ENCODE measurements at regions not wholly inside any gene's neighbourhood (a gene's known extent, or its start where the extent isn't known, plus 50 kb on each side); places are given as distances from the start of the nearest gene placed in this dataset.

- Mint-ChIP-seq H3K4me1 (no peaks in the 10 kb centered on the region), H3K27me3 (ENCODE audit: low read depth) (no peaks in the 10 kb centered on the region), H3K4me3 (no peak overlapping the region), H3K27ac (no peak overlapping the region), H3K36me3 (no peaks in the 10 kb centered on the region), H3K9me3 (peaks cover 33% of the 10 kb centered on the region)
- no peak for TF ChIP-seq CTCF (IDR thresholded peaks at IDR 0.05; ENCODE audit: unreplicated experiment)
- DNase-seq (ENCODE audit: low spot score in 2 of 2, unreplicated experiment in 2 of 2), result no peak
These were observed 1279.0 kb upstream of the GOT2 start for GRCh38 chr16:60013076-60013475.

- no peaks in the 10 kb centered on the region for H3K4me1 Mint-ChIP-seq
- no peak overlapping the region for H3K4me3 Mint-ChIP-seq
- H3K27me3 Mint-ChIP-seq (ENCODE audit: low read depth), result no peaks in the 10 kb centered on the region
- no peaks in the 10 kb centered on the region for H3K36me3 Mint-ChIP-seq
- TF ChIP-seq CTCF (IDR thresholded peaks at IDR 0.05; ENCODE audit: unreplicated experiment), result no peak
- DNase-seq (ENCODE audit: low spot score in 2 of 2, unreplicated experiment in 2 of 2), result no peak
- H3K9me3 Mint-ChIP-seq, result peaks cover 14% of the 10 kb centered on the region
- no peak overlapping the region for H3K27ac Mint-ChIP-seq
These were observed 1267.4 kb upstream of the GOT2 start for GRCh38 chr16:60001523-60001922.

GRCh38 chr16:59997706-59998105, 1263.6 kb upstream of the GOT2 start:
- no peak for TF ChIP-seq CTCF (IDR thresholded peaks at IDR 0.05; ENCODE audit: unreplicated experiment)
- H3K27me3 Mint-ChIP-seq (ENCODE audit: low read depth), result no peaks in the 10 kb centered on the region
- H3K36me3 Mint-ChIP-seq, result no peaks in the 10 kb centered on the region
- no peaks in the 10 kb centered on the region for H3K4me1 Mint-ChIP-seq
- no peak overlapping the region for H3K27ac Mint-ChIP-seq
- peaks cover 20% of the 10 kb centered on the region for H3K9me3 Mint-ChIP-seq
- H3K4me3 Mint-ChIP-seq, result no peak overlapping the region
- DNase-seq (ENCODE audit: low spot score in 2 of 2, unreplicated experiment in 2 of 2), result no peak

- H3K9me3 Mint-ChIP-seq, result peaks cover 30% of the 10 kb centered on the region
- no peaks in the 10 kb centered on the region for H3K36me3 Mint-ChIP-seq
- DNase-seq (ENCODE audit: low spot score in 2 of 2, unreplicated experiment in 2 of 2), result no peak
- no peak overlapping the region for H3K4me3 Mint-ChIP-seq
- TF ChIP-seq CTCF (IDR thresholded peaks at IDR 0.05; ENCODE audit: unreplicated experiment), result no peak
- H3K27me3 Mint-ChIP-seq (ENCODE audit: low read depth), result no peaks in the 10 kb centered on the region
- H3K4me1 Mint-ChIP-seq, result no peaks in the 10 kb centered on the region
- no peak overlapping the region for H3K27ac Mint-ChIP-seq
These were observed 1259.0 kb upstream of the GOT2 start for GRCh38 chr16:59993101-59993500.

- Mint-ChIP-seq H3K4me1 (no peaks in the 10 kb centered on the region), H3K27ac (no peak overlapping the region), H3K4me3 (no peak overlapping the region), H3K27me3 (ENCODE audit: low read depth) (no peaks in the 10 kb centered on the region), H3K36me3 (no peaks in the 10 kb centered on the region), H3K9me3 (peaks cover 36% of the 10 kb centered on the region)
- no peak for TF ChIP-seq CTCF (IDR thresholded peaks at IDR 0.05; ENCODE audit: unreplicated experiment)
- no peak for DNase-seq (ENCODE audit: low spot score in 2 of 2, unreplicated experiment in 2 of 2)
These were observed 1257.1 kb upstream of the GOT2 start for GRCh38 chr16:59991171-59991570.

GRCh38 chr16:59988591-59988990, 1254.5 kb upstream of the GOT2 start:
- no peak overlapping the region for H3K4me3 Mint-ChIP-seq
- no peaks in the 10 kb centered on the region for H3K4me1 Mint-ChIP-seq
- no peaks in the 10 kb centered on the region for H3K27me3 Mint-ChIP-seq (ENCODE audit: low read depth)
- no peak for DNase-seq (ENCODE audit: low spot score in 2 of 2, unreplicated experiment in 2 of 2)
- TF ChIP-seq CTCF (IDR thresholded peaks at IDR 0.05; ENCODE audit: unreplicated experiment), result no peak
- peaks cover 49% of the 10 kb centered on the region for H3K9me3 Mint-ChIP-seq
- no peak overlapping the region for H3K27ac Mint-ChIP-seq
- no peaks in the 10 kb centered on the region for H3K36me3 Mint-ChIP-seq
